ENCODE measurements at regions not wholly inside any gene's neighbourhood (a gene's known extent, or its start where the extent isn't known, plus 50 kb on each side); places are given as distances from the start of the nearest gene placed in this dataset.

DNA sequence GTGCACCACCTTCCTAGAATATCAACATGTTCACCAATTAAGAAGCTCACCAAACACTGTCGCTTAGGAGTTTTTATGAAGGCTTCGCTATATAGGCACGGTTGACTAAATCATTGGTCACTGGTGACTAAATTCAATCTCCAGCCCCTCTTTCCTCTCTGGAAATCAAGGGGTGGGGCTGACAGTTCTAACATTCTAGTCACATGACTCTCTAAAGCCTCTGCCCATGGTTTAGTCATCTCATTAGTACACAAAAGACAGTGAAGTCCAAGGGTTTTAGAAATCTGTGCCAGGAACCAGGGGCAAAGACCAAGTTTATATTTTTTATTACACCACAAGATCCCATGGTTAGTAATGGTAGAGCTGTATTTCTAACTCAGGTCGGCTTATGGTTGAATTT lies 243.2 kb downstream of the ELAVL2 start:
- Mint-ChIP-seq H3K9me3 (ENCODE audit: low read depth) (peaks cover 5% of the 10 kb centered on the region), H3K4me3 (ENCODE audit: low read depth) (no peak overlapping the region), H3K27me3 (no peaks in the 10 kb centered on the region), H3K27ac (no peak overlapping the region), H3K36me3 (ENCODE audit: insufficient read depth) (no peaks in the 10 kb centered on the region), H3K4me1 (ENCODE audit: low read depth) (peaks cover 3% of the 10 kb centered on the region)
- TF ChIP-seq CTCF (IDR thresholded peaks at IDR 0.05; ENCODE audit: unreplicated experiment), result no peak
- no peak for DNase-seq (ENCODE audit: low spot score, unreplicated experiment)

- Mint-ChIP-seq H3K27ac (no peak overlapping the region), H3K27me3 (no peaks in the 10 kb centered on the region), H3K9me3 (ENCODE audit: low read depth) (no peaks in the 10 kb centered on the region), H3K4me1 (ENCODE audit: low read depth) (peaks cover 2% of the 10 kb centered on the region), H3K4me3 (ENCODE audit: low read depth) (no peak overlapping the region), H3K36me3 (ENCODE audit: insufficient read depth) (no peaks in the 10 kb centered on the region)
- DNase-seq (ENCODE audit: low spot score, unreplicated experiment), result no peak
- no peak for TF ChIP-seq CTCF (IDR thresholded peaks at IDR 0.05; ENCODE audit: unreplicated experiment)
Observed at GRCh38 chr9:23586906-23587305, 239.1 kb downstream of the ELAVL2 start.

DNA sequence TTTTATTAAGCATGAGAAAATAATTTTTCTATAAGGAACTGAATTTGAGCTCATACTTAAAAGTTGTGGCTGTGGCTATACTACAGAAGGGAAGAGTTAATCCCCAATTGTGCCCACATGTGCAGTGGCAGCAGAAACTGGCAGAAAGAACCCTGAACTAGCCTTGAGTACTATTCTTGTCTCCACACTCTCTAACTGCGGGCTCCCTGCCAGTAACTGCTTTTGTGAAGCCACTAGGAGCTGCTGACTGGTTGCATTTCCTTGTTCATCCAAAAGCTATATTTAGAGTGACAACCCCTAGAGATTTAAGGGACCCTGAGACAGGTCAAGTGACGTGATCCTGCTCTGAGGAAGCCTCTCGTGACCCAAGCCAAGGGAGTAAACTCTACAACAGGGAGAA lies 238.6 kb downstream of the ELAVL2 start:
- H3K36me3 Mint-ChIP-seq (ENCODE audit: insufficient read depth), result no peaks in the 10 kb centered on the region

DNA sequence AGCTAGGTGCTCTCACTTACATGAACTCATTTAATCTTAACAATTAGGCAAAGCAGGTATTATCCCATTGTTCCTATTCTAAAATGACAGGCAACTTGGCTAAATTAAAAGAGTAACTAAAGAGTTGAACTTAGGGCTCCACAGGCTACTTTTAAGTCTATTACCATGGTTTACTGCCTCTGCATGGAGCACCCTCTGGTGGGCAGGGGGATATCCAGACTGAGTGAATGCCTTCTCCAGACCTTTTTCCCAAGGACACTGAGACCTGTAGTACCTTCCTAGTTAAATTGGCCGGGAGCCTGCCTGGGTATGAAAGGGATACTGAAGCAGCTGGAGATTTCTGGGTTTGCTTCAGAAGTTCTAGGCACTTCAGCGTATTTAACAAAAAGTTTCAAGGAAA lies 238.1 kb downstream of the ELAVL2 start:
- DNase-seq (ENCODE audit: low spot score, unreplicated experiment), result no peak
- H3K27me3 Mint-ChIP-seq, result no peaks in the 10 kb centered on the region
- no peaks in the 10 kb centered on the region for H3K4me1 Mint-ChIP-seq (ENCODE audit: low read depth)
- H3K9me3 Mint-ChIP-seq (ENCODE audit: low read depth), result no peaks in the 10 kb centered on the region
- H3K4me3 Mint-ChIP-seq (ENCODE audit: low read depth), result no peak overlapping the region
- no peaks in the 10 kb centered on the region for H3K36me3 Mint-ChIP-seq (ENCODE audit: insufficient read depth)
- no peak for TF ChIP-seq CTCF (IDR thresholded peaks at IDR 0.05; ENCODE audit: unreplicated experiment)
- no peak overlapping the region for H3K27ac Mint-ChIP-seq

More for the DNA sequence above, 238.6 kb downstream of the ELAVL2 start:
- H3K27ac Mint-ChIP-seq, result no peak overlapping the region
- TF ChIP-seq CTCF (IDR thresholded peaks at IDR 0.05; ENCODE audit: unreplicated experiment), result no peak
- H3K4me1 Mint-ChIP-seq (ENCODE audit: low read depth), result no peaks in the 10 kb centered on the region
- H3K27me3 Mint-ChIP-seq, result no peaks in the 10 kb centered on the region
- DNase-seq (ENCODE audit: low spot score, unreplicated experiment), result no peak
- no peaks in the 10 kb centered on the region for H3K9me3 Mint-ChIP-seq (ENCODE audit: low read depth)
- H3K4me3 Mint-ChIP-seq (ENCODE audit: low read depth), result no peak overlapping the region

GRCh38 chr9:23590276-23591000 lies 235.6 kb downstream of the ELAVL2 start:
- no peaks in the 10 kb centered on the region for H3K36me3 Mint-ChIP-seq (ENCODE audit: insufficient read depth)

More at GRCh38 chr9:23590276-23591000, 235.6 kb downstream of the ELAVL2 start:
- no peaks in the 10 kb centered on the region for H3K27me3 Mint-ChIP-seq
- no peaks in the 10 kb centered on the region for H3K9me3 Mint-ChIP-seq (ENCODE audit: low read depth)
- no peaks in the 10 kb centered on the region for H3K4me1 Mint-ChIP-seq (ENCODE audit: low read depth)
- no peak for DNase-seq (ENCODE audit: low spot score, unreplicated experiment)
- no peak for TF ChIP-seq CTCF (IDR thresholded peaks at IDR 0.05; ENCODE audit: unreplicated experiment)
- H3K4me3 Mint-ChIP-seq (ENCODE audit: low read depth), result no peak overlapping the region
- H3K27ac Mint-ChIP-seq, result no peak overlapping the region

Measured in progenitor cell of endocrine pancreas (in vitro differentiated cells).